Hepatocyte (in vitro differentiated cells): ENCODE measurements at regions not wholly inside any gene's neighbourhood (a gene's known extent, or its start where the extent isn't known, plus 50 kb on each side); places are given as distances from the start of the nearest gene placed in this dataset.
"Not testable (repeated sequence)": the region's sequence is repeated elsewhere in the genome, so short reads cannot be mapped to it uniquely, and the experiment has no call there.

Experiments used
- DNase-seq: peaks from one replicate; pipeline ENCODE4 v3.0.0-alpha.2; 2016; ENCODE audit warnings: low spot score
- H2AFZ ChIP-seq: fragments of 200-600 bp; sonication (generic); 2 replicates; pipeline ENCODE4 v1.6.0; 2016; ENCODE audit warnings: antibody characterized with exemption, mild to moderate bottlenecking
- H3K27ac ChIP-seq: fragments of 200-600 bp; sonication (generic); 2 replicates; pipeline ENCODE4 v1.5.1; 2016; ENCODE audit warnings: mild to moderate bottlenecking
- H3K27me3 ChIP-seq: fragments of 200-600 bp; sonication (generic); 2 replicates; pipeline ENCODE4 v1.6.1; 2016
- H3K36me3 ChIP-seq: fragments of 200-600 bp; sonication (generic); replicated peaks from 2 replicates; pipeline ENCODE4 v1.5.1; 2016; ENCODE audit warnings: low read depth; ENCODE audit not compliant: insufficient read depth
- H3K4me1 ChIP-seq: fragments of 200-600 bp; sonication (generic); 2 replicates; pipeline ENCODE4 v1.5.1; 2016; ENCODE audit warnings: mild to moderate bottlenecking, moderate library complexity; ENCODE audit not compliant: insufficient read depth
- H3K4me2 ChIP-seq: fragments of 200-600 bp; sonication (generic); 2 replicates; pipeline ENCODE4 v1.6.0; 2016
- H3K4me3 ChIP-seq: fragments of 200-600 bp; sonication (generic); 2 replicates; pipeline ENCODE4 v1.5.1; 2016; ENCODE audit warnings: mild to moderate bottlenecking
- H3K79me2 ChIP-seq: fragments of 200-600 bp; sonication (generic); 2 replicates; pipeline ENCODE4 v1.6.0; 2017; ENCODE audit warnings: mild to moderate bottlenecking
- H3K9me2 ChIP-seq: fragments of 200-600 bp; sonication (generic); replicated peaks from 2 replicates; pipeline ENCODE4 v1.6.0; 2017; ENCODE audit warnings: mild to moderate bottlenecking; ENCODE audit not compliant: insufficient read depth
- H3K9me3 ChIP-seq: fragments of 200-600 bp; sonication (generic); 2 replicates; pipeline ENCODE4 v1.5.1; 2016; ENCODE audit warnings: low read depth, mild to moderate bottlenecking
- H4K20me1 ChIP-seq: fragments of 200-600 bp; sonication (generic); 2 replicates; pipeline ENCODE4 v1.6.0; 2016; ENCODE audit warnings: mild to moderate bottlenecking; ENCODE audit not compliant: insufficient read depth, poor library complexity, severe bottlenecking
- CTCF ChIP-seq: fragments of 200-600 bp; sonication (generic); IDR thresholded peaks from 2 replicates; pipeline ENCODE4 v1.5.1; 2016; ENCODE audit warnings: antibody characterized with exemption, mild to moderate bottlenecking; ENCODE audit not compliant: poor library complexity
- EZH2 ChIP-seq: fragments of 200-600 bp; sonication (generic); IDR thresholded peaks from 2 replicates; pipeline ENCODE4 v1.6.1; 2016; ENCODE audit warnings: antibody characterized with exemption, mild to moderate bottlenecking, borderline replicate concordance
- EZH2phosphoT487 ChIP-seq: fragments of 200-600 bp; sonication (generic); IDR thresholded peaks from one replicate; pipeline ENCODE4 v1.6.1; 2018; ENCODE audit warnings: antibody characterized with exemption, mild to moderate bottlenecking, low read depth, moderate library complexity; ENCODE audit not compliant: unreplicated experiment, severe bottlenecking
- WGBS: methylation state at CpG from one replicate; pipeline ENCODE4 v1.1.6; 2016; ENCODE audit warnings: low lambda C conversion rate; ENCODE audit errors: missing lambda C conversion rate; 5-methylcytosine and 5-hydroxymethylcytosine counted together

GRCh38 chrY:11769937-11770336, 931.1 kb upstream of the USP9Y start:
- no CpG with 5 or more reads among the region's 2 CpGs for WGBS
- no peak for TF ChIP-seq CTCF
- no peak for TF ChIP-seq EZH2
- no peak for TF ChIP-seq EZH2phosphoT487

GRCh38 chrY:11779743-11780142, 921.3 kb upstream of the USP9Y start:
- not testable (repeated sequence) for H3K9me3 ChIP-seq, H4K20me1 ChIP-seq, H2AFZ ChIP-seq, H3K4me3 ChIP-seq, H3K4me1 ChIP-seq, H3K27me3 ChIP-seq, H3K9me2 ChIP-seq, H3K36me3 ChIP-seq, DNase-seq, H3K79me2 ChIP-seq, H3K27ac ChIP-seq, H3K4me2 ChIP-seq
- no CpG with 5 or more reads among the region's 1 CpG for WGBS

More at GRCh38 chrY:11769937-11770336, 931.1 kb upstream of the USP9Y start:
- H3K79me2 ChIP-seq = no peaks in the 10 kb centered on the region
- H3K27ac ChIP-seq = no peak overlapping the region
- no peaks in the 10 kb centered on the region for H3K27me3 ChIP-seq
- H2AFZ ChIP-seq = no peak overlapping the region
- H4K20me1 ChIP-seq = no peaks in the 10 kb centered on the region
- no peak overlapping the region for H3K4me2 ChIP-seq
- H3K9me3 ChIP-seq = no peaks in the 10 kb centered on the region
- no peaks in the 10 kb centered on the region for H3K9me2 ChIP-seq
- DNase-seq = no peak
- no peaks in the 10 kb centered on the region for H3K36me3 ChIP-seq
- H3K4me1 ChIP-seq = no peaks in the 10 kb centered on the region
- H3K4me3 ChIP-seq = no peak overlapping the region

- H3K36me3 ChIP-seq, H3K4me2 ChIP-seq, H3K4me3 ChIP-seq, H3K79me2 ChIP-seq, H3K9me3 ChIP-seq, H3K9me2 ChIP-seq, H3K27ac ChIP-seq, H3K4me1 ChIP-seq, H2AFZ ChIP-seq, H4K20me1 ChIP-seq, H3K27me3 ChIP-seq: not testable (repeated sequence)
- no CpG with 5 or more reads among the region's 13 CpGs for WGBS
- peak; percentile 4 for DNase-seq
Measured at GRCh38 chrY:11789057-11789456, 912.0 kb upstream of the USP9Y start.

GRCh38 chrY:11823752-11824151, 877.3 kb upstream of the USP9Y start:
- not testable (repeated sequence) for H2AFZ ChIP-seq, H3K36me3 ChIP-seq, H3K27me3 ChIP-seq, H3K27ac ChIP-seq, H4K20me1 ChIP-seq, H3K4me2 ChIP-seq, H3K79me2 ChIP-seq, H3K9me2 ChIP-seq, H3K4me1 ChIP-seq, DNase-seq, H3K9me3 ChIP-seq, H3K4me3 ChIP-seq
- WGBS = no CpG with 5 or more reads among the region's 6 CpGs

GRCh38 chrY:11834197-11834596, 866.8 kb upstream of the USP9Y start:
- H3K27me3 ChIP-seq, H3K9me2 ChIP-seq, H3K4me3 ChIP-seq, H3K36me3 ChIP-seq, H3K9me3 ChIP-seq, H3K79me2 ChIP-seq, H4K20me1 ChIP-seq, H3K27ac ChIP-seq, H2AFZ ChIP-seq, DNase-seq, H3K4me1 ChIP-seq, H3K4me2 ChIP-seq: not testable (repeated sequence)
- WGBS = no CpG with 5 or more reads among the region's 7 CpGs
